Stimulated activated CD4-positive, alpha-beta T cell treated with anti-CD3 and anti-CD28 coated beads, Interleukin-12 subunit alpha, Interleukin-12 subunit beta, amount 100 ng/mL, for 24 hours (primary cell): ENCODE measurements at regions not wholly inside any gene's neighbourhood (a gene's known extent, or its start where the extent isn't known, plus 50 kb on each side); places are given as distances from the start of the nearest gene placed in this dataset.

Experiments used
- DNase-seq, 2 experiments: peaks; one replicate each; pipeline ENCODE4 v3.0.0-alpha.2; 2020; ENCODE audit warnings: low read depth in 2 of 2

GRCh38 chr2:2571301-2572150 is 240.5 kb upstream of the MYT1L start:
- no peak for DNase-seq

DNA sequence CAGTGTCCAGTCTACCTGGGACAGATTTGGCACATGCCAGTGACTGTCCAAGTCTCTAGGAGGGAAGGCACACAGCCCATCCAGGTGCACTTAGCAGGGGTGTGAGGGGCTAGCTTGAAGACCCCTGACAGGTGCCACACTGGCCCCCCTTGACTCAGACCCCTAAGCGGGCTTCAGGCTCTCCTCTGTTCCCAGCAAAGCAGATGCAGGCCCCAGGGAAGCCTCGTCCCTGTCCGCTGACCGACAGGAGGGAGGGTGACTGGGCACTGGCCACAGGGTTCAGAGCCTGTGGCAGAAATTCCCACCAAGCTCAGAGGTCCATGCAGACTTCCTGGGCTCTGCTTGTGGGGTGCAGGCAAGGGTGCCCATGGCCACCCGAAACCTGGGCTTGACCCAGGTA is 239.8 kb upstream of the MYT1L start:
- DNase-seq: no peak

- DNase-seq: no peak
These were observed 239.3 kb upstream of the MYT1L start for GRCh38 chr2:2570360-2570759.

- DNase-seq: no peak
These were observed 238.8 kb upstream of the MYT1L start for GRCh38 chr2:2569836-2570235.

- no peak for DNase-seq
These were observed 238.2 kb upstream of the MYT1L start for GRCh38 chr2:2569306-2569705.

DNA sequence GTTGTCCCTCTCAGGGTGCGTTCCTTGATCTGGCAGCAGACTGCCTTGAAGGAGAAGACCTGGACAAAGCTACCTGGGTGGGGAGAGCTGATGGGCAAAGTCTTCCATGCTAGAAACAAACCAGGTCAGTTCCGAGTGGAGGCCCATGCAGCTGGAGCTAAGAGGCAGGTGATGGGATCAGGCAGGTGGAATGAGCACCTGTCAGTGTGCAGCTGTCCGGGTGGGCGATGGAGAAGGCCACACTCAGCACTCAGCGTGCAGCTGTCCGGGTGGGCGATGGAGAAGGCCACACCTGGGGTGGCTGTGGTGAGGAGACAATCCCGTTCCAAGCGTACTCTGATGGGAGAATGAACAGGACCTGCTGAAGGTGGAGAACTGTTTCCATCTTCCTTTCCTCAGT is 237.3 kb upstream of the MYT1L start:
- no peak for DNase-seq

- DNase-seq: no peak
These were observed 236.7 kb upstream of the MYT1L start for GRCh38 chr2:2567776-2568175.

- DNase-seq: no peak
These were observed 235.6 kb upstream of the MYT1L start for GRCh38 chr2:2566396-2567323.

GRCh38 chr2:2565671-2566070 is 234.6 kb upstream of the MYT1L start:
- DNase-seq: no peak

GRCh38 chr2:2564300-2565078 is 233.4 kb upstream of the MYT1L start:
- DNase-seq: no peak

DNA sequence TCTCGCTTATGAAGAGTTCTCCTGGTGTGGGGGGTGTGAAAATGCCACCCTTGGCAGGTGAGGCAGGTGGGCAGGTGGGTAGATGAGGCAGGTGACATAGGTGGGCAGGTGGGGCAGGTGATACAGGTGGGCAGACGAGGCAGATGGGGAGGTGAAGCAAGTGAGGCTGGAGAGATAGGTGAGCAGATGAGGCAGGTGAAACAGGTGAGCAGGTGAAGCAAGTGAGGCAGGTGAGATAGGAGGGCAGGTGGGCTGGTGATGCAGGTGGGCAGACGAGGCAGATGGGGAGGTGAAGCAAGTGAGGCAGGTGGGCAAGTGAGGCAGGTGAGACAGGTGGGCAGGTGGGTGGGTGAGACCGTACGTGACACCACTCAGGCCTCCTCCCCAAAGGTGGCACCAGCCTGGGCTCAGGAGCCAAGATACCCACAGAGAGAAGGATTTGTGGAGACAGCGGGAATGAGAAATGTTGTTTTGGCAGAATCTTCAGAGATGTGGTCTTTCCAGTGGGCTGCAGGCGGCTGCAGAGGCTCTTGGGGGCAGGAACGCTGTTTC is 232.3 kb upstream of the MYT1L start:
- DNase-seq: no peak

DNA sequence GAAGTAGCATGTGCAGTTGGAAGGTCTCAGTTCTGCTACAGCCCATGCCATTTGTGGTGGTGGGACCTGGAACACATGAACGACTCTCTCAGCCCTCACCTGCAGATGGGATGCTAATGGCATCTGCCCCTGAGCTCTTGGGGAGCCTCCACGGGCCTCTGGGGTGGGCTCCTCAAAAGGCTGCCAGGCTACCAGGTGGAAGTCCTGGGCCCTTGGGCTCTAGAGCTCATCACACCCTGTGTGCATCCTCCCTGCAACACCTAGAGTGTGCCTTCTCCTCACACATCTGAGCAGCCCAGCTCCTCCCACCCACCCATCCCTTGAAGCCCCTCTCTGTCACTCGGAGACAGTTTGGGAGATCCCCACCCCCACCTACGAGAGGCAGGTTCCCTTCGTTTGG is 231.8 kb upstream of the MYT1L start:
- no peak for DNase-seq

DNA sequence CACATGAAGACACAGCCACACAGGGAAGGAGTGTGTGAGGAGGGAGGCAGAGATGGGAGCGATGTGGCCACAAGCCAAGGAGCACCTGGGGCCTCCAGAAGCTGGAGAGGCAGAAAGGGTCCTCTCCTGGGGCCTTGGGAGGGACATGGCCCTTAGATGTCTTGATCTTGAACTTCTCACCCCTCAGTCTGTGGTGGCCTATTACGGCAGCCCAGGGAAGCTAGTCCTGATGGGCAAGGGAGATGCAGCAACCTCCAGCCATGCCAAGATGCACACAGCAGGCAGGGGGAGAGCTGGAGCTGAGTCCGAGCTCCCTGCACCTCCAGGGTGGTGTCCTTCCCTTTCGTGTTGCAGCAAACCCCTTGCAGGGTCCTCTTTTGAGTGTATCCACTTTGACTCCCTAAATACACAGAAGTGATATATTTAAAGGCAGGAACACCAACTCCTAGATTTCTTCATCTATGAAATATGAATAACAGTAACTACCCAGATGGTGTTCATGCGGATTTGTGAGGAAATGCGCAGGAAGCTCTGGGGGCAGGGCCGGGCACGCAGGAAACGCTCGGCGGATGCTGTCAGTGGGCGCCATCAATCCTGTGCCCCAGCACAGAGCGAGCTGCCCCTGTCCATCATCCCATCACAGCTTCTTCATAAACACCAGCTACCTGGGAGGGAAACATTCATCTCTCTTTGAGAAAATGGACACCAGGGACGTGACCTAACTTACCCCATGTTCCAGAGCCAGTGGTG is 230.4 kb upstream of the MYT1L start:
- no peak for DNase-seq

GRCh38 chr2:2560374-2561015 is 229.4 kb upstream of the MYT1L start:
- DNase-seq: no peak

DNA sequence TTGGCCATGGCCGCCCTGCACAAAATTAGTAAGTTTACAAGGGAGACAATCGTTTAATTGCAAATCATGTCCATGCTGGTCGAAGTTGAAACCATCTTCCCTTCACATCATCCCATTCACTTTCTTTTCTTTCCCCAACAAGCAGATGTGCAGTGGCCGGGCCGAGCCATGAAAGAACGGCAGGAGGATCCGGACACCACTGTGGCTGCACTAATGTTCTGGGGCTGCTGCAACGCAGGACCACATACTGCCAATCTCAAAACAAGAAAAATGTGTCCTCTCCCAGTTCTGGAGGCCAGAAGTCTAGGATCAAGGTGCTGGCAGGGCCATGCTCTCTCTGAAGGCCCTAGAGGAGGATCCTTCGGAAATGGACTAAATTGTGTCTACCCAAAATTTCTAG is 227.4 kb upstream of the MYT1L start:
- no peak for DNase-seq

DNA sequence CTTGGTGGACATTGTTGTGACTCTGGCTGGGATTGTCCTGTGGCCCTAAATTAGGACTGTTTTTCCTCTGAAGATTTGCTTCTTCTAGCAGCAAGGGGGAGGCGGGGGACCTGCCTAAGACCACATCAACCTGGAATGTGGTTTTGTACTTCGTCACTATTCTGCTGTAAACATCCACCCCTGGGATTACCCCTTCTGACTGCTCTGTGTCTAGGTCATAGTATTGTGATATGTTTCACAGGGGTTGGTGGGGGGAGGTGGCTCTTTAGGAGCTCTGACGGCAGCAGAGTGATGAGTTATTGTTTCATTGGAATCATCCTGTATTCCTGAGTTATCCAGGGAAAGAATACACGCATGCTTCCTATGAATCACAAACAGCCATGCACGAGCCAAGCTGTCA is 226.4 kb upstream of the MYT1L start:
- DNase-seq: no peak

DNA sequence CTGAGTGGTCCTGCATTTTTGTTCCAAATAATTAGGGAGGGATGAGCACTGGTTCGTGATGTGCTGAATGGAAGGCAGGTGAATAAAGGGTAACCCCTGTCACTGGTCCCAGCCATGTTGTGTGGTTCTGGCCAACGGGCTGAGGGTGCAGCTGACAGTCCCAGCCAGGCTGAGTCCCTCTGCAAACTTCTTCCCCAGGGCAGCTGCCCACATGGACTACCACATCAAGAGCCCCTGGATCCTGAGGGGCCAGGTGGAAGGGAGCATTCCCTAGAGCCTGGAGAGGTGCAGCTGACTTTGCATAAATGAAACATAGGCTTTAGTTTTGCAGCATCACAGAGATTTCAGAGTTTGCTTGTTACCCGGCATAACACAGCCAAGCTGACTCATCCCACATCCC is 219.8 kb upstream of the MYT1L start:
- no peak for DNase-seq

DNA sequence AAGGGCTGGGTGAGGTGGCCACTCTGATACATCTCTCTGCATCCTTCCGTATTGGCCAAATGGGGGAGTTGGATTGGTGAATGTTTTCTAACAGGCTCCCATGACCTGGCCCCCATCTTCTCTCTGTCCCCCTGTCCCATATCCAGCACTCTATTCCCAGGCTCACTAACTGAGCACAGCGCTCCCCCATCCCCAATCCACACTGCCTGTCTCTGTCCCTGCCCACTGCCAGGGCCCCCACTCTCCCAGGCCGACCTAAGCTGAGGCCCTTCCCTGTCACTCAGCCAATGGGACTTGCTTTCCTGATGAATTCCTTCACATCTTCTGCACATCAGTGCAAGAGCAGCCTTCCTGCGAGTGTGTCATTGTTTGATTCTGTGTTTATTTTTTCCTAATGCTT is 216.8 kb upstream of the MYT1L start:
- no peak for DNase-seq

- no peak for DNase-seq
These were observed 216.4 kb upstream of the MYT1L start for GRCh38 chr2:2547451-2547850.

DNA sequence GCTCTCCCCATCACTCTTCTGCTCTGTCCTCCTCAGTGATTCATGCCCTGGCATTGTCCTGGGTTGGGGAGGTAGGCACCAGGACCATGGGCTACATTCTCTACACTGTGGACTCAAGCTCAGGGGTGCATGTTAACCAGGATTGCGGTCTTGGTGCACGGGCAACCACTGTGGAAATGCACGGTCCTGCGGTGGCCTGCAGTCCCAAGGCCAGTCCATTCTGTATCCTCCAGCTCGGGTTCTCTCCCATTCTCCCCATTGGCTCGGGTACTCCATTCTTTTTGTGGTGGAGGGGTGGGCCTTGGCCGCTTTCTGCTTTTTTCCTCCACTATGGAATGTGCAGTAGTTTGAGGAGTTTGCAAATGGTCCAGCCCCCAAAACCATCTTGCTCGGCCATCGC is 215.0 kb upstream of the MYT1L start:
- DNase-seq: no peak
